NCI-H748 (cell line): ENCODE measurements at regions not wholly inside any gene's neighbourhood (a gene's known extent, or its start where the extent isn't known, plus 50 kb on each side); places are given as distances from the start of the nearest gene placed in this dataset.

Source experiments
- DNase-seq: peaks from one replicate; lab custom pipeline; 2025; ENCODE audit not compliant: unreplicated experiment; lab: John Stamatoyannopoulos, UW

- peak; percentile 77 for DNase-seq
Observed at GRCh38 chr10:32171204-32171603, 115.0 kb upstream of the KIF5B start.

DNA sequence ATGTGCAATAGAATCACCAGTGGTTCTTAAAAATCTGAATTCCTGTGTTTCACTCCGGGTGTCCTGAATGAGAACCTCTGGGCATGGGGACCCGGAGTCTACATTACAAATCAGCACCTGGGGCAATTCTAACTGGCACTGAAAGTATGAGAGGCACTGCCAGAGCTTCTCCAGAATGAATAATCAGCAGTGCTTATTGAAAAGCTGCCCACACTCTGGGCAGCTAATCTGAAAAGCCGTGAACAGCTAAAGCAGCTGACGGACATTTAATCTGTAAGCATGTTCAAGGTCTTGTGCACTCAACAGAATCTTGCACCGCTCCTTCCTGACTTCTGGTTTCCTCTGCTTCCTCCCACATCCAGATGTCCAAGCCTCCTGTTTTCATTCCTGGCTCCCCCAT is 113.3 kb upstream of the KIF5B start:
- no peak for DNase-seq

DNA sequence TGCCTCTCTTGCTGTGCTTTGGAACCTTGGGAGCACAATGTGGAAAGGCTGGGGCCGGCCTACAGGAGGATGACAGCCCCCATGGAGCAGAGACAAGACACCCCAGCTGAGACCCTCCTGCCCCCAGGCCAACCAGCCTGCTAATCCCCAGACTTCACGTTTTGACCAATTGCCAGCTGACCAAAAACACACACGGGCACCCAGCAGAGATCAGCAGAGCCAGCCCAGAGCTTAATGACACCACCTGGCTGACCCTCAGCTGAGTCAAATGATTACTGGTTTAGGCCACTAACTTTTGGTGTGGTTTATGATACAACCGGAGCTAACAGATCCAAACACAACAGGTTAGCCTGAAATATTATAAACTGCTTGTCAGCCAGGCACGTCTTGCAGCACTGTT is 111.2 kb upstream of the KIF5B start:
- DNase-seq = no peak

DNA sequence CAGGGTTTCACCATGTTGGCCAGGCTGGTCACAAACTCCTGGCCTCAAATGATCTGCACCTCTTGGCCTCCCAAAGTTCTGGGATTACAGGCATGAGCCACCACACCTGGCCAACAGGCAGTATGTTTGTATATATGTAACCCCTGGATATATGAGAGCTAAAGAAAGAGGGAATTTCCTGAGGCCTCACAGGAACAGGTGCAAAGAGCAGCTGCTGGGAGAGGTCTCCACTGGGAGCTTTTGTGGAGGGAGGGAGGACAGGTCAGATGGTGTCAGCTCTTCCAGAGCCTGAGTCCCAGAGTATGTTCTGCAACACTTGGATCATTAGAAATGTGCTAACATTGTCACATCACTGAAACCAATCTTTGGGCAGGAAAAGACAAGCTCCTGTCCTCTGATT is 110.1 kb upstream of the KIF5B start:
- peak; percentile 3 for DNase-seq

- DNase-seq = no peak
Observed at GRCh38 chr10:32163762-32164148, 107.5 kb upstream of the KIF5B start.

DNA sequence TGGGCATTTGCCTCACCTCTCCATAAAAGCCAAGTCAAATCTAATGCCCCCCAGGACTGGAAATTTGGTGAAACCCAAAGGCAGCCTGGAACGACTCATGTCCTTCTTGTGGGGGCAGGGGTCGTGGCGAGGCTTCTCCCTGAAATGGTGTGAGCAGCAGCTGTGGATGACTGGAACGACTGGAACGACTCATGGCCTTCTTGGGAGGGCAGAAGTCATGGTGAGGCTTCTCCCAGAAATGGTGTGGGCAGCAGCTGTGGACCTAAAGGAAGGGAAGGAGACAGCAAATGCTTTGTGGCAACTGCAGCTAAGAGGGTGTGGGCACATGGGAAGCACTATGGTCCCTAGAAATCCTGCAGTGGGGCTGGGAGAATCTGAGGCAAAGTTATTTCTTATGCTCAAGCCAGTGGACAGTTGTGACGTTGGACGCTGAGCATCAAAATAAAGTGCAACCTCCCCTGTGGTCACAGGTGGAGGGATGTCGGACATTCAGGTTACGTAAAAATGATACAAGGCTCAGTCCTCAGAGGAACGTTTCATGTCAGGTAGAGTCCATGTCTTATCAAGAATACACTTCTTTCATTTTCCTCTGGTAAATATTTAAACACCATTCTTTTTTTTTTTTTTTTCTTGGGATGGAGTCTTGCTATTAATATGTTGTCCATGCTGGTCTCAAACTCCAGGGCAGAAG is 107.0 kb upstream of the KIF5B start:
- no peak for DNase-seq

- DNase-seq = no peak
Observed at GRCh38 chr10:32161586-32161985, 105.4 kb upstream of the KIF5B start.

- no peak for DNase-seq
Observed at GRCh38 chr10:32160864-32161263, 104.6 kb upstream of the KIF5B start.

GRCh38 chr10:32159264-32159663 is 103.0 kb upstream of the KIF5B start:
- no peak for DNase-seq

GRCh38 chr10:32156031-32156495 is 99.8 kb upstream of the KIF5B start:
- no peak for DNase-seq

DNA sequence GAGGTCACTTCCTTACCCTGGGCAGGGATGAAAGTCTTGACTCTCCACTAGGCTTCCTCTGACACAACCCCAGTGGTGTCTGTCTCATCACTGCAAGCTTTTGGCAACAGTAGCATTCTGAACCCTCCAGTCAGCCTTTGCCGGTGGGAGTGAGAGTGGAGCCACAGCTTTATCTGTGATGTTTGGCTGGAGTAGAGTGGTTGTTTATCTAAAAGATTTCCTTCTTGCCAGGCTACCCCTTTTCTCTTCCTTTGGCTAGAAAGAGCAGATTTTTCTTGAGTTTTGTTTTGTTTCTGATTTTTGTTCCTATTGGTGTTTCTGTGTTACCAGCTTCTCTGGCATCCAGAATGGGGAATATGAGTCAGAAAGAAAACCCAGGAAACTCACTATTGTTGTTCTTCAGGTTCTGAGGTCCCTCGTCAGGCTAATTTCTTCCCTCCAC is 98.9 kb upstream of the KIF5B start:
- no peak for DNase-seq

- no peak for DNase-seq
Observed at GRCh38 chr10:32153931-32154330, 97.7 kb upstream of the KIF5B start.

- no peak for DNase-seq
Observed at GRCh38 chr10:32153252-32153651, 97.0 kb upstream of the KIF5B start.

DNA sequence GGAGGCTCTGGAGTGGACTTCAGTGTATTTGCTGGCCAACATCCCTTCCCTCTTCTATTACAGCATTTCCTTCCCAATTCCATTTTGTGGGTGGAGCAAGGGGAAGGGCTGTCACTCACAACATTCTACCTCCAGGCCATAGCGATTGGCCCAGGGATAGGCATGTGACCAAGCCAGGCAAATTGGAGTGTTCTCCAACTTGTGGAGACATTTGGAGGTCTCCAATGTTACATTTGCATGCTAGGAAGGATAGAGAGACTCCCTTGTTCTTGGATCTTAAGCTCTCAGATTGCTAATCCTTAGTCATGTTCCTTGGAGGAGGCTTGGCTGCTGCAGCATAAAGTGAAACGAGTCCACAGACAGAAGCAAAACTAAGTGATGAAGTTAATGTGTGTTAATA is 95.6 kb upstream of the KIF5B start:
- no peak for DNase-seq

- no peak for DNase-seq
Observed at GRCh38 chr10:32150532-32151101, 94.4 kb upstream of the KIF5B start.

- DNase-seq = no peak
Observed at GRCh38 chr10:32149252-32149955, 93.2 kb upstream of the KIF5B start.

- DNase-seq = no peak
Observed at GRCh38 chr10:32148864-32149251, 92.6 kb upstream of the KIF5B start.

DNA sequence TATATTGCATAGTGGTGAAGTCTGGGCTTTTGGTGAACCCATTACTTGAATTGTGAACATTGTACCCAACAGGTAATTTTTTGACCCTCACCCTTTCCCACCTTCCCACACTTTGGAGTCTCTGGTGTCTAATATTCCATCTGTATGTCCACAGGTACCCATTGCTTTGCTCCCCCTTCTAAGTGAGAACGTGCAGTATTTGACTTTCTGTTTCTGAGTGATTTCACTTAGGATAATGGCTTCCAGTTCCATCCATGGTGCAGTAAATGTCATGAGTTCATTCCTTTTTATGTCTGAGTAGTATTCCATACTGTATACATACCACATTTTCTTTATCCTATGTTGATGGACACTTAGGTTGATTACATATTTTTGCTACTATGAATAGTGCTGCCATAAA is 91.5 kb upstream of the KIF5B start:
- DNase-seq = no peak

DNA sequence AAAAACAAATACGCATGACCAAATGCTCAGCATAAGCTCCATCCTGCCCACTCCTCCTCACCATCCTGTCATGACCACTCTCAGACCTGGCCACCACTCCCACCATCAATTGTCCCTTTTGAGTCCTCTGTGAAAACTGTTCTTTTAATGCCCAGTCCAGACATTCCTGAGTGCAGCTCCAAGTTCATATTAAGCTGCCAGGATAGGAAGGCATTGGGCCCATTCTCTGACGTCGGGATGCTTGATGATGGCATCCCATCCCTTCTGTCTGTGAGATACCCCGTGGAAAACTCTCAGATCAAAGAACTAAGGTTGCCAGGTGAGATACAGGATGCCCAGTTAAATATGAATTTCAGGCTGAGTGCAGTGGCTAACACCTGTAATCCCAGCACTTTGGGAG is 89.9 kb upstream of the KIF5B start:
- no peak for DNase-seq

- no peak for DNase-seq
Observed at GRCh38 chr10:32144817-32145688, 88.8 kb upstream of the KIF5B start.

- DNase-seq = no peak
Observed at GRCh38 chr10:32143302-32143847, 87.2 kb upstream of the KIF5B start.
